ENCODE measurements at regions not wholly inside any gene's neighbourhood (a gene's known extent, or its start where the extent isn't known, plus 50 kb on each side); places are given as distances from the start of the nearest gene placed in this dataset.

- no peaks in the 10 kb centered on the region for H3K27me3 ChIP-seq
- no peak overlapping the region for H3K4me3 ChIP-seq
- H3K27ac ChIP-seq, result no peak overlapping the region
- ATAC-seq, result no peak
- no peaks in the 10 kb centered on the region for H3K9me3 ChIP-seq
- H3K36me3 ChIP-seq, result no peaks in the 10 kb centered on the region
- no peaks in the 10 kb centered on the region for H3K4me1 ChIP-seq
- TF ChIP-seq POLR2A (IDR thresholded peaks at IDR 0.05) (no peak), POLR2AphosphoS5 (IDR thresholded peaks at IDR 0.05) (no peak), CTCF (IDR thresholded peaks at IDR 0.05) (no peak), EP300 (IDR thresholded peaks at IDR 0.05) (no peak)
Measured at GRCh38 chr21:25281134-25281533, 326.1 kb downstream of the MRPL39 start.

- no peak overlapping the region for H3K4me3 ChIP-seq
- H3K27ac ChIP-seq, result no peak overlapping the region
- TF ChIP-seq POLR2A (IDR thresholded peaks at IDR 0.05) (no peak), EP300 (IDR thresholded peaks at IDR 0.05) (no peak), CTCF (IDR thresholded peaks at IDR 0.05) (no peak), POLR2AphosphoS5 (IDR thresholded peaks at IDR 0.05) (no peak)
- no peaks in the 10 kb centered on the region for H3K4me1 ChIP-seq
- ATAC-seq, result no peak
- 50 to 67% methylated on average over 1 of the region's 1 CpG for WGBS, 2 donors (ENCODE audit: low coverage in 1 of 2)
- no peaks in the 10 kb centered on the region for H3K9me3 ChIP-seq
- H3K27me3 ChIP-seq, result no peaks in the 10 kb centered on the region
- H3K36me3 ChIP-seq, result no peaks in the 10 kb centered on the region
Measured at GRCh38 chr21:25280061-25280460, 327.2 kb downstream of the MRPL39 start.

GRCh38 chr21:25273959-25274358 is 333.3 kb downstream of the MRPL39 start:
- TF ChIP-seq POLR2AphosphoS5 (IDR thresholded peaks at IDR 0.05) (no peak), CTCF (IDR thresholded peaks at IDR 0.05) (no peak), POLR2A (IDR thresholded peaks at IDR 0.05) (no peak), EP300 (IDR thresholded peaks at IDR 0.05) (no peak)
- no peak overlapping the region for H3K27ac ChIP-seq
- no peaks in the 10 kb centered on the region for H3K4me1 ChIP-seq
- no peaks in the 10 kb centered on the region for H3K36me3 ChIP-seq
- H3K9me3 ChIP-seq, result no peaks in the 10 kb centered on the region
- no peaks in the 10 kb centered on the region for H3K27me3 ChIP-seq
- 62 to 63% methylated on average over 1 of the region's 1 CpG for WGBS, 2 donors (ENCODE audit: low coverage in 1 of 2)
- no peak overlapping the region for H3K4me3 ChIP-seq
- ATAC-seq, result no peak

- H3K4me3 ChIP-seq, result no peak overlapping the region
- H3K9me3 ChIP-seq, result no peaks in the 10 kb centered on the region
- H3K27ac ChIP-seq, result no peak overlapping the region
- 91 to 95% methylated on average over 5 of the region's 5 CpGs for WGBS, 2 donors (ENCODE audit: low coverage in 1 of 2)
- no peaks in the 10 kb centered on the region for H3K36me3 ChIP-seq
- no peak for ATAC-seq
- TF ChIP-seq CTCF (IDR thresholded peaks at IDR 0.05) (no peak), POLR2A (IDR thresholded peaks at IDR 0.05) (no peak)
- no peaks in the 10 kb centered on the region for H3K4me1 ChIP-seq
- H3K27me3 ChIP-seq, result no peaks in the 10 kb centered on the region
Measured at GRCh38 chr21:25254491-25255174, 352.6 kb downstream of the MRPL39 start.

- WGBS, 2 donors (ENCODE audit: low coverage in 1 of 2), result 75 to 91% methylated on average over 1 of the region's 1 CpG
- ATAC-seq, result no peak
- H3K27me3 ChIP-seq, result no peaks in the 10 kb centered on the region
- TF ChIP-seq EP300 (IDR thresholded peaks at IDR 0.05) (no peak), POLR2AphosphoS5 (IDR thresholded peaks at IDR 0.05) (no peak), CTCF (IDR thresholded peaks at IDR 0.05) (no peak), POLR2A (IDR thresholded peaks at IDR 0.05) (no peak)
- no peak overlapping the region for H3K27ac ChIP-seq
- H3K4me1 ChIP-seq, result no peaks in the 10 kb centered on the region
- H3K4me3 ChIP-seq, result no peak overlapping the region
- no peaks in the 10 kb centered on the region for H3K9me3 ChIP-seq
- H3K36me3 ChIP-seq, result no peaks in the 10 kb centered on the region
Measured at GRCh38 chr21:25246546-25246945, 360.7 kb downstream of the MRPL39 start.
